ENCODE measurements at regions not wholly inside any gene's neighbourhood (a gene's known extent, or its start where the extent isn't known, plus 50 kb on each side); places are given as distances from the start of the nearest gene placed in this dataset.

DNA sequence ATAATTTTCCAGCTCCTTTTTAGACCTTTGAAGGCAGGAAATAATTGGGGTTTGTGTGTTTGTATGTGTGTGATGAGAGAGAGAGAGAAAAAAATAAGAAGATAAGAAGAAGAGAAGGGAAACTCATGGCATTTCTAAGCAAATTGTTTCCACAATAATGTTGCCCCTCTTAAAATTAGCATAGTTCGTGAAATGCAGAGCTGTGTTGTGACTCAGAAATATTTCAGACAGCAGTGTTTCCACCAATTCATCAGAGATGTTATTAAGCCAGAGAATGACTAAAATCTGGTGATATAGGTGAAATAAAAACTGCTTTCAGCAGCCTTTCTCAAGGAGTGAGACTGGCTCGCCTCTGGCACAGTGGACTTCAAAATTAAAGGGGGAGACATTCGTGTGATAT is 65.9 kb upstream of the ARHGAP5 start:
- H3K36me3 ChIP-seq (ENCODE audit: control insufficient read depth, insufficient read depth, low read length): no peaks in the 10 kb centered on the region
- H3K4me3 ChIP-seq (ENCODE audit: low read depth, low read length): no peak overlapping the region
- no peaks in the 10 kb centered on the region for H3K27me3 ChIP-seq (ENCODE audit: control insufficient read depth, insufficient read depth, low read length)
- DNase-seq (ENCODE audit: low read depth): no peak
- TF ChIP-seq, protein P1, sequence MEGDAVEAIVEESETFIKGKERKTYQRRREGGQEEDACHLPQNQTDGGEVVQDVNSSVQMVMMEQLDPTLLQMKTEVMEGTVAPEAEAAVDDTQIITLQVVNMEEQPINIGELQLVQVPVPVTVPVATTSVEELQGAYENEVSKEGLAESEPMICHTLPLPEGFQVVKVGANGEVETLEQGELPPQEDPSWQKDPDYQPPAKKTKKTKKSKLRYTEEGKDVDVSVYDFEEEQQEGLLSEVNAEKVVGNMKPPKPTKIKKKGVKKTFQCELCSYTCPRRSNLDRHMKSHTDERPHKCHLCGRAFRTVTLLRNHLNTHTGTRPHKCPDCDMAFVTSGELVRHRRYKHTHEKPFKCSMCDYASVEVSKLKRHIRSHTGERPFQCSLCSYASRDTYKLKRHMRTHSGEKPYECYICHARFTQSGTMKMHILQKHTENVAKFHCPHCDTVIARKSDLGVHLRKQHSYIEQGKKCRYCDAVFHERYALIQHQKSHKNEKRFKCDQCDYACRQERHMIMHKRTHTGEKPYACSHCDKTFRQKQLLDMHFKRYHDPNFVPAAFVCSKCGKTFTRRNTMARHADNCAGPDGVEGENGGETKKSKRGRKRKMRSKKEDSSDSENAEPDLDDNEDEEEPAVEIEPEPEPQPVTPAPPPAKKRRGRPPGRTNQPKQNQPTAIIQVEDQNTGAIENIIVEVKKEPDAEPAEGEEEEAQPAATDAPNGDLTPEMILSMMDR (IDR thresholded peaks at IDR 0.05; ENCODE audit: insufficient read depth, low read length, poor library complexity, severe bottlenecking): no peak

DNA sequence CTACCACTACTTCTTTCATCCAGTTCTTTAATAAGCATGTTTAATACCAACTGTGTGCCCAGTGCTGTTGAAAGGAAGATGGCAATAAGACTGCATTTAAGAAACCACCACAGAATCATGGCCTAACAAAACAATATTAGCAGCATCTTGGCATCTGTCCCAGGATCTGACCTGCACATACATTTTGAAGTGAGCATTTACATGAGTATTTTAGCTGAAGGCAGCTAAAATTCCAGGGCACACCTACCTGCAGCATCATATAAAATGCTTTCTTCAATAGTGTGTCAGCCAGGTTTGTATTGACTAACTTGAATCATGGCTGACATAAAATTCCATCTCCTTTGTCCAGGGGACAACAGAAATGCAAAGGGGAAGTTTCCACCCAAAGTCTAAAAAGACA is 65.0 kb upstream of the ARHGAP5 start:
- no peaks in the 10 kb centered on the region for H3K27me3 ChIP-seq (ENCODE audit: control insufficient read depth, insufficient read depth, low read length)
- no peaks in the 10 kb centered on the region for H3K36me3 ChIP-seq (ENCODE audit: control insufficient read depth, insufficient read depth, low read length)
- H3K4me3 ChIP-seq (ENCODE audit: low read depth, low read length): no peak overlapping the region
- TF ChIP-seq, protein P1 (IDR thresholded peaks at IDR 0.05; ENCODE audit: insufficient read depth, low read length, poor library complexity, severe bottlenecking): no peak
- DNase-seq (ENCODE audit: low read depth): no peak

DNA sequence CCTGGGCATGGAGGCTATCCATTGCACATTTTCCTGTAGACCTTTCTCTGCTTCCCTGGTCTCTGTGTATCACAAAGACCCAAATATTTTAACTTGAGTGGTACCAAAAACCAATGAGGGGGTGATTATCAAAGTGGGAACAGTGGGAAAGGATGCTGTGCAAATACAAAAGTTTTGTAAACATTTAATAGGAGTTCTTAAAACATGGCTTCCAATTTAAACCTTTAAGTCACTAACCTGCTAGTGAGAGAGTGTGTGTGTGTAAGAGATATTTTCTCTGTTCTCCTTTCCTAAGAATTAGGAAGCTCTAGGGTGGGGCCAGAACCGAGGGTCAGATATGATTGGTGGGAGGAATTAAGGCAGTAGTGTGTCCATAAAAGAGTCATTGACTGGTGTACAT is 64.5 kb upstream of the ARHGAP5 start:
- H3K36me3 ChIP-seq (ENCODE audit: control insufficient read depth, insufficient read depth, low read length): no peaks in the 10 kb centered on the region
- TF ChIP-seq, protein P1 (IDR thresholded peaks at IDR 0.05; ENCODE audit: insufficient read depth, low read length, poor library complexity, severe bottlenecking): no peak
- no peak for DNase-seq (ENCODE audit: low read depth)
- no peaks in the 10 kb centered on the region for H3K27me3 ChIP-seq (ENCODE audit: control insufficient read depth, insufficient read depth, low read length)
- no peak overlapping the region for H3K4me3 ChIP-seq (ENCODE audit: low read depth, low read length)

DNA sequence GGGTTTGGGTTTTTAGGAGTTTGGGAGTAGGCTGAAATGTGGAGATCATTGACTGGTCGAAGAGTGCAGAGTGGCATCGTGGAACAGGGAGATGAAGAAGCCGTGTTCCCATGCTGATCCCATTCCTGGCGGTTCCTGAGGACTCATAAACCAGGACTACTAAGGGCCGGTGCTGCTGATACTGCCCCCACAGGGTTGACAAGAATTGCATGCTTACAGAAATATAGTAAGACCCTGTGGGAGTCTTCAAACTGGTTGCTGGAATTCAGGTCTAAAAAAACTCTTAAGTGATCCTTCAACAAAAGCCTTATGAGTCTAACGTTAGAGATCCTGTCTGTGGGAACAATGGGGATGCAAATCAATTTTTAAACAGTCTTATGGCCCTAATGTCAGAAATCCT is 64.0 kb upstream of the ARHGAP5 start:
- no peak for DNase-seq (ENCODE audit: low read depth)
- no peaks in the 10 kb centered on the region for H3K36me3 ChIP-seq (ENCODE audit: control insufficient read depth, insufficient read depth, low read length)
- H3K4me3 ChIP-seq (ENCODE audit: low read depth, low read length): no peak overlapping the region
- TF ChIP-seq, protein P1 (IDR thresholded peaks at IDR 0.05; ENCODE audit: insufficient read depth, low read length, poor library complexity, severe bottlenecking): no peak
- no peaks in the 10 kb centered on the region for H3K27me3 ChIP-seq (ENCODE audit: control insufficient read depth, insufficient read depth, low read length)

DNA sequence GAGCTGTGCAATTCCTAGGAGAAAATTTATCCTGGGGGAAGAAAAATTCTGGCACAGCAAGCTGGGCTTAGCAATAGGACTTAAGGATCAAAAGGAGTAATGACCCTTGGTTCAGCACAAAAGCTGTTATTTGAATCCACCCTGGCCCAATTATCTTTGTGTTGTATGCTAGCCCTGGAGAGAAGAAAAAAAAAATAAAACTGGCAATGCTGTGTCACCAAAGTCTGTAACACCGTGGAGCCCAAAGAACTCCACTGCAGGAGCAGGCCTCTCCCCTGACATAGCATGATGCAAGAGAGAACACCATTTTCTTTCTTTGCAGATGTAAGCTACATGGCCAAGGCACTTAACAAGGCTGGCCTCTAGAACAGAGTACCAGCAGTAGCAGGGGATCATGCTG is 63.0 kb upstream of the ARHGAP5 start:
- no peaks in the 10 kb centered on the region for H3K27me3 ChIP-seq (ENCODE audit: control insufficient read depth, insufficient read depth, low read length)
- DNase-seq (ENCODE audit: low read depth): no peak
- no peak overlapping the region for H3K4me3 ChIP-seq (ENCODE audit: low read depth, low read length)

DNA sequence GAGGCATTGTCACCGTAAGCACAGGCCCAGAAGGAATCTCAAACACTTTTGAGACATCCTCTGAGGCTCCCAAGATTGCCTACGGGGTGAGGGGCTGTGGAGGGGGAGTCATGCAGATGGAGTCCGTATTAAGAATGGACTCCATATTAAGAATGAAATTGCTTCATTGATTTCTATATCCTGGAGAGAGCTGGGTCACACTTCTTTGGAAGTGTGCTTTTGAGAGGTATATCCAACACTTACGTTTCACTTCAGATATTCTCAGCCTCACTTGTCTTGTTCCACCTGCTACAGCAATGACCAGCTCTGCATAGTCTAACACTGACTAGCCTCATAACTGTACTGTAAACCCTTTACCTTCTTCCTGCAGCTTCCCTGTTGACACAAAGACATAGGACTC is 62.6 kb upstream of the ARHGAP5 start:
- H3K4me3 ChIP-seq (ENCODE audit: low read depth, low read length): no peak overlapping the region
- H3K27me3 ChIP-seq (ENCODE audit: control insufficient read depth, insufficient read depth, low read length): no peaks in the 10 kb centered on the region
- TF ChIP-seq, protein P1 (IDR thresholded peaks at IDR 0.05; ENCODE audit: insufficient read depth, low read length, poor library complexity, severe bottlenecking): no peak
- no peaks in the 10 kb centered on the region for H3K36me3 ChIP-seq (ENCODE audit: control insufficient read depth, insufficient read depth, low read length)
- DNase-seq (ENCODE audit: low read depth): no peak

More for the DNA sequence above, 63.0 kb upstream of the ARHGAP5 start:
- no peaks in the 10 kb centered on the region for H3K36me3 ChIP-seq (ENCODE audit: control insufficient read depth, insufficient read depth, low read length)
- TF ChIP-seq, protein P1 (IDR thresholded peaks at IDR 0.05; ENCODE audit: insufficient read depth, low read length, poor library complexity, severe bottlenecking): no peak

All from kidney epithelial cell (primary cell).